ENCODE measurements at regions not wholly inside any gene's neighbourhood (a gene's known extent, or its start where the extent isn't known, plus 50 kb on each side); places are given as distances from the start of the nearest gene placed in this dataset.

DNA sequence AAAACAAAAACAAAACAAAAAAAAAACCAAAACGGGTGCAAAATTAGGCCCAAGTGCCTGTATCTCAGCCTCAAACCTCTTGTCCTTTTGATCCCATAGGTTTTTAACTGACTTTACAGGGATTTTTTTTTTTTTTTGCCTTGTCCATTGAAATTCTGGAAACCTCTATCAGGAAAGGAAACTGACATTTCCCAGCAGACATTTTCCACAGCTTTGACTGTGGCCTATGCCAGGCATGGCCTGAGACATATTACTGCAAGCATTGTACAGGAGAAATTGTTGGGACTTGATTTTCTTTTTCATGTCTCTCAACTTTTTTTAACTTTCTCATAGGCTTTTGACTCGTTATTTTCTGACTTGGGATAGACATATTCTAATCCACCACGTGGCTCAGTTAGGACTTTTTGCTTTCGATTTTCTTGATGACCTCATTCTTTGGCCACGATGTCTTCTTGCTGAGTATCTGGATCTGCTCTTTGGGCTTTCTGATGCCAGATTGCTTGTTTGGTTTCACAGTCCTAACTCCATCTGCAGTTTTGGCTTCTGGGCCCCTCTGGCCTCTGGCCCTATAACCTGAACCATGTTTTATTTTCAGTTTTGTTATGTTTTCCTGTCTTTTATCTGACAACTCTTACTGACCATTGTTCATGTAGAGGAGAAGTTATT lies 336.1 kb upstream of the C11orf87 start:
- intact Hi-C loops (cut with micrococcal nuclease) = no loop called here
- no peak for TF ChIP-seq JUND (IDR thresholded peaks at IDR 0.05; ENCODE audit: borderline replicate concordance, low read depth, low read length)
- peak; percentile 56; the same call in 2 of the 3 replicates for TF ChIP-seq JUND (tag; IDR thresholded peaks at IDR 0.05; ENCODE audit: borderline replicate concordance, low read depth, low read length)
- TF ChIP-seq, protein P1, sequence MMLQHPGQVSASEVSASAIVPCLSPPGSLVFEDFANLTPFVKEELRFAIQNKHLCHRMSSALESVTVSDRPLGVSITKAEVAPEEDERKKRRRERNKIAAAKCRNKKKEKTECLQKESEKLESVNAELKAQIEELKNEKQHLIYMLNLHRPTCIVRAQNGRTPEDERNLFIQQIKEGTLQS (IDR thresholded peaks at IDR 0.05) = peak; percentile 51
- TF ChIP-seq, protein P1 (CRISPR knock-in tag; conservative IDR thresholded peaks at IDR 0.05) = no peak
- TF ChIP-seq, protein P2, sequence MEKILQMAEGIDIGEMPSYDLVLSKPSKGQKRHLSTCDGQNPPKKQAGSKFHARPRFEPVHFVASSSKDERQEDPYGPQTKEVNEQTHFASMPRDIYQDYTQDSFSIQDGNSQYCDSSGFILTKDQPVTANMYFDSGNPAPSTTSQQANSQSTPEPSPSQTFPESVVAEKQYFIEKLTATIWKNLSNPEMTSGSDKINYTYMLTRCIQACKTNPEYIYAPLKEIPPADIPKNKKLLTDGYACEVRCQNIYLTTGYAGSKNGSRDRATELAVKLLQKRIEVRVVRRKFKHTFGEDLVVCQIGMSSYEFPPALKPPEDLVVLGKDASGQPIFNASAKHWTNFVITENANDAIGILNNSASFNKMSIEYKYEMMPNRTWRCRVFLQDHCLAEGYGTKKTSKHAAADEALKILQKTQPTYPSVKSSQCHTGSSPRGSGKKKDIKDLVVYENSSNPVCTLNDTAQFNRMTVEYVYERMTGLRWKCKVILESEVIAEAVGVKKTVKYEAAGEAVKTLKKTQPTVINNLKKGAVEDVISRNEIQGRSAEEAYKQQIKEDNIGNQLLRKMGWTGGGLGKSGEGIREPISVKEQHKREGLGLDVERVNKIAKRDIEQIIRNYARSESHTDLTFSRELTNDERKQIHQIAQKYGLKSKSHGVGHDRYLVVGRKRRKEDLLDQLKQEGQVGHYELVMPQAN (IDR thresholded peaks at IDR 0.05; ENCODE audit: borderline replicate concordance) = no peak
- TF ChIP-seq L3MBTL2 (IDR thresholded peaks at IDR 0.05) = 0 out of 2 replicates have a peak, but pooled peaks have one; percentile 30
- Histone ChIP-seq H3K27me3 (ENCODE audit: control insufficient read depth in 2 of 2, insufficient read depth in 2 of 2, low read length in 2 of 2) (no peaks in the 10 kb centered on the region), H3K9ac (ENCODE audit: insufficient read depth in 1 of 2, low read depth in 2 of 2, low read length in 2 of 2) (no peak overlapping the region), H3K79me2 (ENCODE audit: control insufficient read depth, insufficient read depth, low read length) (no peaks in the 10 kb centered on the region), H3K4me3 (no peak overlapping the region), H3K4me1 (replicated peaks in 1 of 2; ENCODE audit: control insufficient read depth in 2 of 2, insufficient read depth in 2 of 2, low read length in 2 of 2) (no peaks in the 10 kb centered on the region), H3K9me3 (replicated peaks; ENCODE audit: control insufficient read depth, insufficient read depth, low read depth, low read length) (no peaks in the 10 kb centered on the region), H3K4me2 (ENCODE audit: insufficient read depth, low read length) (no peak overlapping the region), H3K27ac (ENCODE audit: extremely low read depth, low read depth, low read length) (no peak overlapping the region), H3K36me3 (ENCODE audit: control insufficient read depth, insufficient read depth, low read length) (no peaks in the 10 kb centered on the region), H4K20me1 (replicated peaks; ENCODE audit: control insufficient read depth, insufficient read depth, low read length) (no peaks in the 10 kb centered on the region), H2AFZ (ENCODE audit: low read depth, low read length) (peak overlapping the region; percentile 48), H3K9me1 (ENCODE audit: control insufficient read depth, insufficient read depth, low read length) (no peaks in the 10 kb centered on the region)
- POLR2A ChIA-PET = interaction anchor here (0.7 kb wide), 1 partner anchor 394 kb away, joined by 3 read pairs; no protein-coding TSS in a partner anchor
- BruUV-seq (replicated peaks) = no TSS peak
- CTCF ChIA-PET (ENCODE audit: low intra/inter-chr PET ratio) = no interaction called here
- WGBS (ENCODE audit: insufficient coverage, low coverage, missing lambda C conversion rate) = 0% methylated on average over 5 of the region's 5 CpGs
- no peak for ATAC-seq
- no peak for DNase-seq (ENCODE audit: extremely low read depth in 1 of 4, low spot score in 3 of 4)
- FAIRE-seq = no peak
- in situ Hi-C loops (cut with MboI) = no loop called here
